GM10266 (cell line): ENCODE measurements at regions not wholly inside any gene's neighbourhood (a gene's known extent, or its start where the extent isn't known, plus 50 kb on each side); places are given as distances from the start of the nearest gene placed in this dataset.

ENCODE experiments used
- DNase-seq: peaks from one replicate; pipeline ENCODE4 v3.0.0; 2012; ENCODE audit errors: extremely low spot score
- CTCF ChIP-seq: IDR thresholded peaks from 2 replicates; pipeline ENCODE4 v1.5.1; 2012; ENCODE audit warnings: mild to moderate bottlenecking, low read depth; ENCODE audit not compliant: control insufficient read depth, insufficient read depth; ENCODE audit errors: missing control alignments

- TF ChIP-seq CTCF: no peak
- DNase-seq: no peak
Observed at GRCh38 chr12:27180906-27181505, 63.1 kb upstream of the STK38L start.

- TF ChIP-seq CTCF: no peak
- no peak for DNase-seq
Observed at GRCh38 chr12:27183342-27183741, 60.7 kb upstream of the STK38L start.

- no peak for TF ChIP-seq CTCF
- DNase-seq: peak; percentile 43
Observed at GRCh38 chr12:27185234-27186021, 58.7 kb upstream of the STK38L start.

DNA sequence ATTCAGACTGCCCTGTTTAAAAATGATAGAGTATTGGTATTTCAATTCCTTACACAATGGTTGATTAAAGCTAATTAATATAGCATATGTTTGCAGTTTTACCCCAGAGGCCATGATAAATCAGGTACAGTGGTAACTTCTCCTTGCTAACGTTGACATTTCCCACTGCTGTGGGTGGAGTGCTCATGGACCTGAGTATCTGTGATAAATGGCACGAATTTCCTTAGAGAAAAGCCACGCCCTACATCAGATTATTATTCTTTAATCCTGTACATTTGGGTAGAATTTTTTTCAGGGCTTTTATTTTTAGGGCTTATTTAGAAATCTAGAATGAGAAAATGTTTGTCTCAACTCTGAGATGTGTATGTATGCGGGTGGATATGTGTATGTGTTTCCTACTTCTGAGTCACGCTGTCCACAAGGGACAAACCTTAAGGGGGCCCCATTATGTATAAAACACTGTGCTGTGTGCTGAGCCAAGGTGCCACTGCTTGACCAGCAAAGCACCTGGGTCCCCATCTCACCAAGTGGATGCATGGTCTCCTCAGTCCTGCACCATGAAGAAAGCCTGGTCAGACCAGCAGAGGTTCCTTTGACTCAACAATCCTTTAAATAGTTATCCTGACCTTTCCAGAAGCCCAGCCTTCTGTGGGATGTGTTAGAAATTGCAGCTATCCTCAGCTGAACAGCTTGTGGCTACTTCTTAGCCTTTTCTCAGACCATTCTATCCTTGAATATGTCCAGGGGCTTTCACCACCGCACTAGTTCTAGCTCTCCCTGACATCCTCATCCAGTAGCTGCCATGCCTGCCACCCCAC lies 57.9 kb upstream of the STK38L start:
- DNase-seq: no peak
- TF ChIP-seq CTCF: no peak

- no peak for TF ChIP-seq CTCF
- no peak for DNase-seq
Observed at GRCh38 chr12:27187697-27188096, 56.4 kb upstream of the STK38L start.

DNA sequence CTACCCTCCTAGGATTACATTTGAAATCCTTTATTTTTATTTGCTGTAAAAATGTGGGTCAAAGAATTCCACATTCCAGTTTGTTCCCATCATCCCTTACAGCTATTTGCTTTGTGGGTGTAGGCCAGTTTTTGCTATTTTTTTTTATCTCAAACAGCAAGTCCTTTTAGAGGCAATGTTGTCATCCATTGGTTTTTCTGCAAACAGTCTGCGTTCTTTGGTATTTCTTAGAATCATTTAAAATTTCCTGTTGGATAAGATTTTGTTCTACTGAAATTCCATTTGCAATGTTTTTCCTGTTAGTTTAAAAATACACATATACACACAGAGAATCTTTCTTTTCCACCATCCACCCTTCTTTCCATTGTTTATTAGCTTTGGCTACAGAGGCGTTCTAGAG lies 53.3 kb upstream of the STK38L start:
- no peak for TF ChIP-seq CTCF

More for the DNA sequence above, 53.3 kb upstream of the STK38L start:
- no peak for DNase-seq
